ENCODE measurements at regions not wholly inside any gene's neighbourhood (a gene's known extent, or its start where the extent isn't known, plus 50 kb on each side); places are given as distances from the start of the nearest gene placed in this dataset.

DNA sequence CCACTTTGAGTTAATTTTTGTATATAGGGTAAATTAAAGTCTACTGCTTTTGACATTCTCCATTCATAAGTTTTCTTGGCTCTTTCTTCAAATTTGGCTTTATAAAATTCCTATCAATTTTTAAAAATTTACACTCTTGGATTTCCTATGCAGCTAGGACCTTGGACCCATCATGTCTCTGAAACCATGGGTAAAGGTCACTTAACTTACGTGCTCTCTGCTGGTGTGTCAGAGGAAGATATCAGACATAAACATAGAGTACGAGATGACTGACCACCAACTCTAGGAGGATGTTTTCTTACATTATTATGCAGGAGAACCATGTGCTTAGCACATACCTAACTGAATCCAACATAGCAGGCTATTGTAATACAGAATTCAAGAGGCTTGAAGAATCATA is 62.5 kb upstream of the C1GALT1C1 start:
- no peak for DNase-seq

DNA sequence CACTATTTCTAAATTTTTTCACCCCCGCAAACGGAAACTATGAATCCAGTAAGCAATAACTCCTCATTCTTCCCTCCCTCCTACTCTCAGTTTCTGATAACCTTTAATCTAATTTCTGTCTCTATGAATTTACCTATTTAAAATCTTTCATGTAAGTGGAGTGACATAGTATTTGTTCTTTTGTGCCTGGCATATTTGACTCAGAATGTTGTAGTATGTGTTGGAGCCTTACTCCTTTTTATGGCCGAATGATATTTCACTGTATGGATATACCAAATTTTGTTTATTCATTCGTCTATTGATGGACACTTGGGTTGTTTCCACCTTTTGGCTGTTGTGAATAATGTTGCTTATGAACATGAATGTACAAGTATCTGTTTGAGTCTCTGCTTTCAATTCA is 61.1 kb upstream of the C1GALT1C1 start:
- DNase-seq: no peak

DNA sequence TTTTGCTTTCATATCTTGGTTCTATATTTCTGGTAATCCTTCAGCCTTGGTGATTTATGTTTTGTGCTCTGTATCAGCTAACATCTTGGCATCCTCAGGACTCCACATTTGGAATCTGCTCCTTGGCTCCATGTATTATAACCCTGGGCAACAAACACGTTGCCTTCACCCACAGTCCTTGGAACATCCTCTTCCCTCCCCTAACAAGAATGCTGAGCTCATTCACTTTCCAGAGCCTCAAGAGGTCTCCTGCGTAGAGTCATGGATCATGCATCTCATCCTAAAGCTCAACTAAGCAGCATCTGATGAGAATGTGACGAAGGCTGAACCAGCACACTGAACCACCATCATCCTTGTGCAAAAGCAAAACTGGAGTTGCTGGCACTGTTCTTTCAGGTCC is 60.5 kb upstream of the C1GALT1C1 start:
- DNase-seq: no peak

DNA sequence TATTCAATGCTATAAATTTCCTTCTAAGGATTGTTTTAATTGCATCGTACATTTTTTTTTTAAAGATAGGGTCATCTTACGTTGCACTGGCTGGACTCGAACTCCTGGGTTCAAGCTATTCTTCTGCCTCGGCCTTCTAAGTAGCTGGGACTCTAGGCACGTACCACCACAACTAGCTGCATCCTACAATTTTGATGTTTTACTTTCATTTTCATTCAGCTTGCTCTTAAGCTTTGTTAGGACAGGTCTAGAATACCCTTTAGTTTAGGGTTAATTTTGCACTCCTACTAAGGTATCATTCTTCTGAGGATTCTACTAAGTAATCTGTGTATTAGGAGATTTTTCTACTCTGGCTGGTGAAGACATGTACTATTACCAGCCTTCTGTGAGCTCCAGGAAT is 50.2 kb upstream of the C1GALT1C1 start:
- no peak for DNase-seq

All from fibroblast of upper back skin (primary cell).